GM19438 (cell line): ENCODE measurements at regions not wholly inside any gene's neighbourhood (a gene's known extent, or its start where the extent isn't known, plus 50 kb on each side); places are given as distances from the start of the nearest gene placed in this dataset.

ENCODE experiments used
- ATAC-seq: cut with Tn5 transposase; IDR thresholded peaks from one replicate; pipeline ENCODE4 v1.9.1; 2021; ENCODE audit warnings: low read depth; ENCODE audit not compliant: unreplicated experiment

- ATAC-seq: no peak
These were observed 942.8 kb upstream of the PIK3C3 start for GRCh38 chr18:41012194-41012593.

- no peak for ATAC-seq
These were observed 945.1 kb upstream of the PIK3C3 start for GRCh38 chr18:41009926-41010325.

- no peak for ATAC-seq
These were observed 950.7 kb upstream of the PIK3C3 start for GRCh38 chr18:41004324-41004723.

- no peak for ATAC-seq
These were observed 959.5 kb upstream of the PIK3C3 start for GRCh38 chr18:40995529-40995928.

- no peak for ATAC-seq
These were observed 961.7 kb upstream of the PIK3C3 start for GRCh38 chr18:40993363-40993762.

GRCh38 chr18:40987581-40987980 lies 967.5 kb upstream of the PIK3C3 start:
- no peak for ATAC-seq

GRCh38 chr18:40985436-40985835 lies 969.6 kb upstream of the PIK3C3 start:
- ATAC-seq: no peak

- ATAC-seq: no peak
These were observed 970.2 kb upstream of the PIK3C3 start for GRCh38 chr18:40984856-40985255.

GRCh38 chr18:40983835-40984234 lies 971.2 kb upstream of the PIK3C3 start:
- ATAC-seq: no peak

GRCh38 chr18:40980171-40980570 lies 974.9 kb upstream of the PIK3C3 start:
- ATAC-seq: no peak

GRCh38 chr18:40976050-40976449 lies 979.0 kb upstream of the PIK3C3 start:
- ATAC-seq: no peak

- ATAC-seq: no peak
These were observed 980.6 kb upstream of the PIK3C3 start for GRCh38 chr18:40974448-40974847.

- no peak for ATAC-seq
These were observed 992.2 kb upstream of the PIK3C3 start for GRCh38 chr18:40962784-40963183.

- ATAC-seq: no peak
These were observed 997.4 kb upstream of the PIK3C3 start for GRCh38 chr18:40957533-40958070.

- no peak for ATAC-seq
These were observed 998.8 kb upstream of the PIK3C3 start for GRCh38 chr18:40956213-40956612.

GRCh38 chr18:40955351-40955750 lies 999.7 kb upstream of the PIK3C3 start:
- no peak for ATAC-seq

- ATAC-seq: no peak
These were observed 1005.7 kb upstream of the PIK3C3 start for GRCh38 chr18:40949114-40949950.

- no peak for ATAC-seq
These were observed 1010.5 kb upstream of the PIK3C3 start for GRCh38 chr18:40944576-40944975.

GRCh38 chr18:40939656-40940515 lies 1015.1 kb upstream of the PIK3C3 start:
- ATAC-seq: no peak

- no peak for ATAC-seq
These were observed 1016.4 kb upstream of the PIK3C3 start for GRCh38 chr18:40938615-40939014.

GRCh38 chr18:40937386-40937785 lies 1017.6 kb upstream of the PIK3C3 start:
- no peak for ATAC-seq
